Neural cell (in vitro differentiated cells): ENCODE measurements at regions not wholly inside any gene's neighbourhood (a gene's known extent, or its start where the extent isn't known, plus 50 kb on each side); places are given as distances from the start of the nearest gene placed in this dataset.

Experiments
- CTCF ChIP-seq: fragments of 450-650 bp; IDR thresholded peaks from 2 replicates; pipeline ENCODE4 v1.5.1; 2014; ENCODE audit warnings: antibody characterized with exemption, mild to moderate bottlenecking, moderate library complexity; ENCODE audit not compliant: poor library complexity, severe bottlenecking
- EP300 ChIP-seq: fragments of 450-650 bp; conservative IDR thresholded peaks from 2 replicates; pipeline ENCODE4 v1.6.1; 2014; ENCODE audit warnings: antibody characterized with exemption, mild to moderate bottlenecking, moderate library complexity; ENCODE audit not compliant: poor library complexity, severe bottlenecking

- no peak for TF ChIP-seq CTCF
- TF ChIP-seq EP300: no peak
Measured at GRCh38 chr2:53362934-53363333, 404.7 kb upstream of the CHAC2 start.
